Smooth muscle cell (in vitro differentiated cells): ENCODE measurements at regions not wholly inside any gene's neighbourhood (a gene's known extent, or its start where the extent isn't known, plus 50 kb on each side); places are given as distances from the start of the nearest gene placed in this dataset.

Source experiments
- DNase-seq: peaks from one replicate; lab custom pipeline; 2025; ENCODE audit not compliant: unreplicated experiment; lab: John Stamatoyannopoulos, UW
- H2AFZ ChIP-seq: fragments of 200-600 bp; sonication (generic); 2 replicates; pipeline ENCODE4 v1.6.0; 2016; ENCODE audit warnings: antibody characterized with exemption, low read depth, mild to moderate bottlenecking
- H3F3A ChIP-seq: fragments of 200-600 bp; sonication (generic); 2 replicates; pipeline ENCODE4 v1.6.0; 2017; ENCODE audit warnings: antibody characterized with exemption, low read depth
- H3K27ac ChIP-seq: fragments of 200-600 bp; sonication (generic); 2 replicates; pipeline ENCODE4 v1.5.1; 2016; ENCODE audit warnings: low read depth, mild to moderate bottlenecking
- H3K27me3 ChIP-seq: fragments of 200-600 bp; sonication (generic); 2 replicates; pipeline ENCODE4 v1.6.1; 2016; ENCODE audit warnings: low read depth, mild to moderate bottlenecking
- H3K36me3 ChIP-seq: fragments of 200-600 bp; sonication (generic); 2 replicates; pipeline ENCODE4 v1.5.1; 2016; ENCODE audit warnings: low read depth
- H3K4me1 ChIP-seq: fragments of 200-600 bp; sonication (generic); 2 replicates; pipeline ENCODE4 v1.5.1; 2016; ENCODE audit warnings: low read depth
- H3K4me2 ChIP-seq: fragments of 200-600 bp; sonication (generic); 2 replicates; pipeline ENCODE4 v1.6.0; 2016; ENCODE audit warnings: mild to moderate bottlenecking
- H3K4me3 ChIP-seq: fragments of 200-600 bp; sonication (generic); 2 replicates; pipeline ENCODE4 v1.5.1; 2016; ENCODE audit warnings: mild to moderate bottlenecking
- H3K79me2 ChIP-seq: fragments of 200-600 bp; sonication (generic); 2 replicates; pipeline ENCODE4 v1.6.0; 2016; ENCODE audit warnings: low read depth, mild to moderate bottlenecking
- H3K9ac ChIP-seq: fragments of 200-600 bp; sonication (generic); 2 replicates; pipeline ENCODE4 v1.6.0; 2016; ENCODE audit warnings: low read depth
- H3K9me3 ChIP-seq: fragments of 200-600 bp; sonication (generic); replicated peaks from 2 replicates; pipeline ENCODE4 v1.5.1; 2016; ENCODE audit warnings: low read depth
- H4K20me1 ChIP-seq: fragments of 200-600 bp; sonication (generic); 2 replicates; pipeline ENCODE4 v1.6.0; 2016; ENCODE audit warnings: low read depth
- CTCF ChIP-seq: fragments of 200-600 bp; sonication (generic); IDR thresholded peaks from 2 replicates; pipeline ENCODE4 v1.5.1; 2017; ENCODE audit warnings: borderline replicate concordance, mild to moderate bottlenecking, antibody characterized with exemption; ENCODE audit not compliant: insufficient read depth, poor library complexity, severe bottlenecking
- WGBS: methylation state at CpG from one replicate; pipeline ENCODE4 v1.1.7; 2016; ENCODE audit warnings: low lambda C conversion rate; 5-methylcytosine and 5-hydroxymethylcytosine counted together

DNA sequence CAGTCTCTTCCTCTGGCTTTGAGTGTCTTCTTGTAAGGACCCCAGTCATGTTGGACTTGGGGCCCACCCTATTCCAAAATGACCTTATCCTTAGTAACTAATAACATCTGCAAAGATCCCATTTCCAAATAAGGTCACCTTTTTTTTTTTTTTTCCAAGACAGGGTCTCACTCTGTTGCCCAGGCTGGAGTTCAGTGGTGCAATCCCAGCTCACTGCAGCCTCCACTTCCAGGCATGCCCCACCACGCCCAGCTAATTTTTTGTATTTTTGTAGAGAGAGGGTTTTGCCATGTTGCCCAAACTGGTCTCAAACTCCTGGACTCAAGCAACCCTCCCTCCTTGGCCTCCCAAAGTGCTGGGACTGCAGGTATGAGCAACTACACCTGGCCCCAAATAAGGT is 118.8 kb upstream of the GSE1 start:
- Histone ChIP-seq H3K4me2 (no peak overlapping the region), H4K20me1 (peaks cover 92% of the 10 kb centered on the region), H3F3A (no peaks in the 10 kb centered on the region), H3K9ac (no peak overlapping the region), H3K27me3 (no peaks in the 10 kb centered on the region), H3K9me3 (no peaks in the 10 kb centered on the region), H2AFZ (no peak overlapping the region), H3K79me2 (no peaks in the 10 kb centered on the region), H3K27ac (no peak overlapping the region), H3K36me3 (no peaks in the 10 kb centered on the region), H3K4me3 (no peak overlapping the region), H3K4me1 (peaks cover 8% of the 10 kb centered on the region)
- 100% methylated on average over 1 of the region's 1 CpG for WGBS
- no peak for TF ChIP-seq CTCF
- no peak for DNase-seq

GRCh38 chr16:85495259-85495658 is 117.9 kb upstream of the GSE1 start:
- no peak for TF ChIP-seq CTCF
- H3K9me3 ChIP-seq, result no peaks in the 10 kb centered on the region
- no peak overlapping the region for H2AFZ ChIP-seq
- no peaks in the 10 kb centered on the region for H3K27me3 ChIP-seq
- H3K4me3 ChIP-seq, result no peak overlapping the region
- H3K4me2 ChIP-seq, result no peak overlapping the region
- peaks cover 12% of the 10 kb centered on the region for H3K4me1 ChIP-seq
- no peaks in the 10 kb centered on the region for H3K36me3 ChIP-seq
- H3K27ac ChIP-seq, result no peak overlapping the region
- no peaks in the 10 kb centered on the region for H3F3A ChIP-seq
- H4K20me1 ChIP-seq, result peaks cover 89% of the 10 kb centered on the region
- 99% methylated on average over 11 of the region's 11 CpGs for WGBS
- H3K79me2 ChIP-seq, result no peaks in the 10 kb centered on the region
- DNase-seq, result no peak
- no peak overlapping the region for H3K9ac ChIP-seq

GRCh38 chr16:85495823-85496538 is 117.1 kb upstream of the GSE1 start:
- Histone ChIP-seq H3K9me3 (no peaks in the 10 kb centered on the region), H3K79me2 (no peaks in the 10 kb centered on the region), H3K9ac (no peak overlapping the region), H3K36me3 (no peaks in the 10 kb centered on the region), H2AFZ (no peak overlapping the region), H3K4me2 (no peak overlapping the region), H3F3A (no peaks in the 10 kb centered on the region), H3K27ac (no peak overlapping the region), H3K4me3 (no peak overlapping the region), H4K20me1 (peaks cover 82% of the 10 kb centered on the region), H3K27me3 (no peaks in the 10 kb centered on the region), H3K4me1 (peaks cover 12% of the 10 kb centered on the region)
- 93% methylated on average over 40 of the region's 40 CpGs for WGBS
- TF ChIP-seq CTCF, result no peak
- no peak for DNase-seq

- Histone ChIP-seq H3K79me2 (no peaks in the 10 kb centered on the region), H3F3A (no peaks in the 10 kb centered on the region), H4K20me1 (peaks cover 78% of the 10 kb centered on the region), H3K9ac (no peak overlapping the region), H2AFZ (no peak overlapping the region), H3K4me1 (peaks cover 5% of the 10 kb centered on the region), H3K9me3 (no peaks in the 10 kb centered on the region), H3K4me3 (no peak overlapping the region), H3K27ac (no peak overlapping the region), H3K36me3 (no peaks in the 10 kb centered on the region), H3K4me2 (no peak overlapping the region), H3K27me3 (no peaks in the 10 kb centered on the region)
- 86% methylated on average over 15 of the region's 17 CpGs for WGBS
- no peak for TF ChIP-seq CTCF
- no peak for DNase-seq
These were observed 115.4 kb upstream of the GSE1 start for GRCh38 chr16:85497622-85498314.
